ENCODE measurements at regions not wholly inside any gene's neighbourhood (a gene's known extent, or its start where the extent isn't known, plus 50 kb on each side); places are given as distances from the start of the nearest gene placed in this dataset.

DNA sequence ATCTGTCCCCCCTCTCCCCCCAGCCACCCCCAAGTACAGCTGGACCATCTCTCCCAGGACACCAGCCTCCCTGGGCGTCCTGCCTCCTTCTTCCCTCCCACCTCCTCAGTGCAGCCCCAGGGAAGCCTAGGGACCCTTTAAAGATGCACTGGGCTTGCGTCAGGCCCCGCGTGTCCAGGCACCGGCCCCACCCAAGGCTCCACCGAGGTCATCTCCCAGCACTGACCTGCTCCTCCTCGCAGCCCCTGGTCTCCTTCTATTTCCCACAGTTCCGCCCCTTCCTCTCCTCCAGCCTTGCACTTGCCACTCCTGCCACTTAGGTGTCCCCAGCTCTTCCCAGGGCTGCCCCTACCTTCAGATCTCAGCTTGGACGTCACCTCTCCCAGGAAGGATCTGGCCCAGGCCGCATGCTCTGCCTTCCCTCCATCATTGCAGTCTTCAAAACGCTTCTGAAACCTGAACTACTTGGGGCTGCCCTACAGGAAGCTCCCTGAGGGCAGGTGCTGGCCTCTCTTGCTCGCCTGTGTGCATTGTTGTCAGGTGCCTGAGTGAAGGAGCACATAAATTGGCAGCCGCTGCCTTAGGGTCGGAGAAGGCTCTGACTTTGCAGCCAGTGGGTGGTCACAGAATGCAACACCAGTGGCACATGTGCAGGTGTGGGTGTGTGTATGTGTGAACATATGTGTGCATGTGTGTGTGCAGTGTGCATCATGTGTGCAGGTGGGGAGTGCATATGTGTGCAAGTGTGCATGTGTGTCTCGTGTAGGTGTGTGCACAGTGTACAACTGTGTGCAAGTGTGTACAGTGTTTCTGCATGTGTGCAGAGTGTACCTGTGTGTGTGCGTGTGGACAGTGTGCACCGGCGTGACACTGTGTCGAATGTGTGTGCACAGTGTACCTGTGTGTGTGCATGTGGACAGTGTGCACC, 152.9 kb downstream of the C9orf50 start:
- DNase-seq (ENCODE audit: low spot score in 2 of 2): no peak
- TF ChIP-seq POLR2A (IDR thresholded peaks at IDR 0.05): no peak
- TF ChIP-seq, protein P1, sequence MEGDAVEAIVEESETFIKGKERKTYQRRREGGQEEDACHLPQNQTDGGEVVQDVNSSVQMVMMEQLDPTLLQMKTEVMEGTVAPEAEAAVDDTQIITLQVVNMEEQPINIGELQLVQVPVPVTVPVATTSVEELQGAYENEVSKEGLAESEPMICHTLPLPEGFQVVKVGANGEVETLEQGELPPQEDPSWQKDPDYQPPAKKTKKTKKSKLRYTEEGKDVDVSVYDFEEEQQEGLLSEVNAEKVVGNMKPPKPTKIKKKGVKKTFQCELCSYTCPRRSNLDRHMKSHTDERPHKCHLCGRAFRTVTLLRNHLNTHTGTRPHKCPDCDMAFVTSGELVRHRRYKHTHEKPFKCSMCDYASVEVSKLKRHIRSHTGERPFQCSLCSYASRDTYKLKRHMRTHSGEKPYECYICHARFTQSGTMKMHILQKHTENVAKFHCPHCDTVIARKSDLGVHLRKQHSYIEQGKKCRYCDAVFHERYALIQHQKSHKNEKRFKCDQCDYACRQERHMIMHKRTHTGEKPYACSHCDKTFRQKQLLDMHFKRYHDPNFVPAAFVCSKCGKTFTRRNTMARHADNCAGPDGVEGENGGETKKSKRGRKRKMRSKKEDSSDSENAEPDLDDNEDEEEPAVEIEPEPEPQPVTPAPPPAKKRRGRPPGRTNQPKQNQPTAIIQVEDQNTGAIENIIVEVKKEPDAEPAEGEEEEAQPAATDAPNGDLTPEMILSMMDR (IDR thresholded peaks at IDR 0.05): no peak
- 89 to 91% methylated on average over 19 of the region's 19 CpGs for WGBS, 2 donors
- H3K4me3 ChIP-seq (ENCODE audit: low read depth, poor library complexity, severe bottlenecking): no peak overlapping the region
- intact Hi-C loops (cut with DNase I; ENCODE audit: low total_unique reads): no loop called here

DNA sequence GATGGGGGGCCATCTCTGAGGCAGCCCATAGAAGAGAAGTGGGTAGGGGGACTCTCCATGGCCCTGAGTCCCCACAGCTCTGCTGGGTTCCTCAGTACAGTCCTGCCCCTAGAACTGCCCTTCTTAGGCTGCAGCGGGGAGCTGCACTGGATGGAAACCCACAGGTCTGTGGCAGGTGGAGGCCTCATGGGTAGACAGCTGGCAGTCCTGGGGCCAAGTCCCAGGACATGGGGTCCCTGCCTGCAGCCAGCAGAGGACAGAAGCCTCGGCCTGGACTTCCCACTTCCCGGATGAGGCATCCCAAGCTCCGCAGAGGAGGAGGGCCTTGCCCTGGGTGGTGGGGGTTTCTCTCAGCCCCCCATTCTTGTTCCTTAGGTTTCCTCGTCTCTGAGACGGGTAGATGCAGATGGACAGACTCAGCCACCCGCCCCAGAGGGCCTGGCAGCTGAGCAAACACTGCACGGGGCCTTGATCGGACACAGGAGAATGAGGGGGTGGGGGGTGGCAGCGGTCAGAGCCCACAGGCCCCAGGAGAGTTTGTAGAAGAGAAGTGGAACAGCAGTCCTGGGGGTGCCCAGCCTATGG, 153.8 kb downstream of the C9orf50 start:
- WGBS, 2 donors: 87 to 89% methylated on average over 9 to 10 of the region's 10 CpGs
- no peak overlapping the region for H3K4me3 ChIP-seq (ENCODE audit: low read depth, poor library complexity, severe bottlenecking)
- DNase-seq (ENCODE audit: low spot score in 2 of 2): no peak
- TF ChIP-seq, protein P1 (IDR thresholded peaks at IDR 0.05): no peak
- TF ChIP-seq POLR2A (IDR thresholded peaks at IDR 0.05): no peak
- intact Hi-C loops (cut with DNase I; ENCODE audit: low total_unique reads): no loop called here

DNA sequence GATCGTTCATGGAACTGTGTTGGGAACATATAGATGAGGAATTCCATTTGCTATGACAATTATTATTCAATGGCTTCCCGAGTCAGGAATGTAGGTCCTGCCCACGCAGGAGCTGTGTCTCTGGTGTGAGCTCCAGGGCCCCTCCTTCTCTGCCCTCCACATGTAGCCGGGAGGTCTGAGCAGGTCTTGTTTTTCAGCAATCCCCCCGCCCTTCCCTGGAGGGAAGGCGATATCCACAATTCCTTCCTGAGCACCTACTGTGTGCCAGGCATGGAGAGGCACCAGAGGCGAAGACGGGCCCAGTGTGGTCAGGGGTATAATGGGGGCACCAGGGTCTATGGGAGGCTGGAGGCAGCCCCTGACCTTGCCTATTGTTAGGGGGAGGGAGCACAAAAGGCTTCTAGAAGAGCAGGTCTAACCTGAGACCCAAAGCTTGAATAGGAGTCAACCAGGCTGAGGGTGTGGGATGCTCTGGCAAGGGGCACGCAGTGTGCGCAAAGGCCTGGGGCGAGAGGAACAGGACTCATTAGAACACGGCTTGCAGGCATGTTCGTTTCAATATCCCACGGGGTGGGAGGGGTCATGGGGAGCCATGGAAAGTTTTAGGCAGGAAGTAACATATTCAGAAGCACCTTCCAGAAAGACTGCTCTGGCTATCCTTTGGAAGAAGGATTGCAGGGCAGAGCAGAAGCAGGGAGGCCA, 154.9 kb downstream of the C9orf50 start:
- WGBS, 2 donors: 44 to 48% methylated on average over 14 of the region's 14 CpGs
- intact Hi-C loops (cut with DNase I; ENCODE audit: low total_unique reads): no loop called here
- TF ChIP-seq, protein P1 (IDR thresholded peaks at IDR 0.05): no peak
- no peak for TF ChIP-seq POLR2A (IDR thresholded peaks at IDR 0.05)
- no peak overlapping the region for H3K4me3 ChIP-seq (ENCODE audit: low read depth, poor library complexity, severe bottlenecking)
- DNase-seq (ENCODE audit: low spot score in 2 of 2): no peak

DNA sequence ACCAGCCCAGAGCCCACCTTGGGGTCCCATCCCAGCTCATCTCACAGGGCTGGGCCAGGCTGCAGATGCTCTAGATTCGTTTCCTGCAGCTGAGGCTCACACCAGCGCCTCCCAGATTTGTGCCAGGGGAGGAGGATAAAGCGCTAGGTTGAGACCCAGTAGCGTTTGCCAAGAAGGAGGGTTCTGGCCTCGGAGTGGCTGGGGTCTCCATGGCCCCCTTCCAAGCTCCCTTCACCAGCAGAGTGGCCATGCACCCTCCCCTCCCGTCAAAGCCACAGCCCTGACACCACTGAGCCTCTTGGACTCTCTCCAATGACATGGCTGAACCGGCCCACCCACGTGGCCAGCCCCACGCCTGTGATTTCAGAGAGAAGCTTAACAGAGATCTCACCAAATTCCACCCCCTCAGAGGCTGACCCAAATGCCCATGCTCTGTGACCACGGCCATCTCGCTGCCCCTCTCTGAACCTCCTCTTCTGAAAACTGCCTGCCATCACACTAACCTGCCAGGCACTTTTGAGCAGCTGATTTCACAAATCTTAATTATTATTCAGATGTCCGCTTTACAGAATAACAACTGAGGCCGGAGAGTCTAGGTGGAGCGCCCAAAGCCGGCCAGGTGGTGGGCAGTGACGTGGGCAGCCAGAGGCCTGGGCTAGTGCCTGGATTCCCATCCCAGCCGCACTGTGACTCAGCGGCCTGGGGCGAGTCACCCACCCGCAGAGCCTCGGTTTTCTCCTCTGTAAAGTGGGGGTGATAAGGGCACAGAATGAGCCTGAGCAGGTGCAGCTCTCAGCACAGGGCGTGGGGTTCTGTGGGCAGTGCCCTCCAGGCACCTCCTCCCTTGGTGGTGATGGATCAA, 155.7 kb downstream of the C9orf50 start:
- intact Hi-C loops (cut with DNase I; ENCODE audit: low total_unique reads): no loop called here
- TF ChIP-seq POLR2A (IDR thresholded peaks at IDR 0.05): no peak
- TF ChIP-seq, protein P1 (IDR thresholded peaks at IDR 0.05): no peak
- H3K4me3 ChIP-seq (ENCODE audit: low read depth, poor library complexity, severe bottlenecking): no peak overlapping the region
- no peak for DNase-seq (ENCODE audit: low spot score in 2 of 2)
- WGBS, 2 donors: 33 to 43% methylated on average over 19 to 22 of the region's 22 CpGs

DNA sequence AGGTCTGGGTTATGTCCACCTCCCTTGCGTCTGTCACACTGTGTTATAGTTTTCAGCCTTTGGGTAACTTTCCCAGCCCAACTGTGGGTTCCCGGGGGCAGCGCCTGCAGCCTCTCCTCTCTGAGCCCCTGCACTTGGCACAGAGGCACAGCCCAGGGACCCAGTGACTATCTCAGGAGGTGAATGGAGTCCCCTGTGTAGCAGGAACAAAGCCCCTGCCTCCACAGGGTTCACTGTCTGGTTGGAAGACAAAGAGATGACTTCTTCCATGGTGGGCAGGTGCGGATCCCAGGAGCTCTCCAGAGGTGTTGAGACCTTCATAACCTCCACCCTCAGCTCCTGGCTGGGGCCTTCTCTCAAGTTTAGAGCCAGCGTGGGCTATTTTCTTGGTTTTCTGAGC, 156.9 kb downstream of the C9orf50 start:
- TF ChIP-seq, protein P1 (IDR thresholded peaks at IDR 0.05): no peak
- no peak for TF ChIP-seq POLR2A (IDR thresholded peaks at IDR 0.05)
- intact Hi-C loops (cut with DNase I; ENCODE audit: low total_unique reads): no loop called here
- no peak overlapping the region for H3K4me3 ChIP-seq (ENCODE audit: low read depth, poor library complexity, severe bottlenecking)
- no peak for DNase-seq (ENCODE audit: low spot score in 2 of 2)
- 84 to 93% methylated on average over 5 of the region's 5 CpGs for WGBS, 2 donors
